ENCODE measurements at regions not wholly inside any gene's neighbourhood (a gene's known extent, or its start where the extent isn't known, plus 50 kb on each side); places are given as distances from the start of the nearest gene placed in this dataset.

DNA sequence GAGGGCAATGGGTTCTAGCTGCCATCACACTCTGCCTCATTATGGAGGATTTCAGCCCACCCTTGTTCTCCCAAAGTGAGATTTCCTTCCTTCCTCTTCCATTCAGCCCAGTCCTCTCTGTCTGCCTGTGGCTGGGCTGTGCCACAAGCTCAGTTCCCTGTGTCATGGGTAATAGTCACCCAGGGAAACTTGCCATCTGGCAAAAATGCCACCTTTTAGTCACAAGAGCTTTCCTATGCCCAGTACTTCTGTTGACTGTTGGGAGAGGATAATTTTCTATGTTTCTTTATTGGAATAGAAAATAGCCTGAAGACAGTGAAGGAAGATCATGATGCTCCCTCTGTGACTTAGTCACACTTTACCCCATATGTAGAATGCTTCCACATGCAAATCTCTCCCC is 71.4 kb downstream of the TLR4 start:
- no peak overlapping the region for H3K27ac Mint-ChIP-seq
- ATAC-seq (no peak), DNase-seq (ENCODE audit: low spot score) (no peak)
- TF ChIP-seq RELA (CRISPR knock-in tag; IDR thresholded peaks at IDR 0.05; ENCODE audit: borderline replicate concordance) (no peak), ZNF121 (CRISPR knock-in tag; IDR thresholded peaks at IDR 0.05) (no peak), SP1 (CRISPR knock-in tag; conservative IDR thresholded peaks at IDR 0.05) (no peak), KAT7 (CRISPR knock-in tag; IDR thresholded peaks at IDR 0.05; ENCODE audit: borderline replicate concordance) (no peak), JUN (CRISPR knock-in tag; IDR thresholded peaks at IDR 0.05) (no peak), PRRX2 (CRISPR knock-in tag; IDR thresholded peaks at IDR 0.05) (no peak)
- TF ChIP-seq, protein P1, sequence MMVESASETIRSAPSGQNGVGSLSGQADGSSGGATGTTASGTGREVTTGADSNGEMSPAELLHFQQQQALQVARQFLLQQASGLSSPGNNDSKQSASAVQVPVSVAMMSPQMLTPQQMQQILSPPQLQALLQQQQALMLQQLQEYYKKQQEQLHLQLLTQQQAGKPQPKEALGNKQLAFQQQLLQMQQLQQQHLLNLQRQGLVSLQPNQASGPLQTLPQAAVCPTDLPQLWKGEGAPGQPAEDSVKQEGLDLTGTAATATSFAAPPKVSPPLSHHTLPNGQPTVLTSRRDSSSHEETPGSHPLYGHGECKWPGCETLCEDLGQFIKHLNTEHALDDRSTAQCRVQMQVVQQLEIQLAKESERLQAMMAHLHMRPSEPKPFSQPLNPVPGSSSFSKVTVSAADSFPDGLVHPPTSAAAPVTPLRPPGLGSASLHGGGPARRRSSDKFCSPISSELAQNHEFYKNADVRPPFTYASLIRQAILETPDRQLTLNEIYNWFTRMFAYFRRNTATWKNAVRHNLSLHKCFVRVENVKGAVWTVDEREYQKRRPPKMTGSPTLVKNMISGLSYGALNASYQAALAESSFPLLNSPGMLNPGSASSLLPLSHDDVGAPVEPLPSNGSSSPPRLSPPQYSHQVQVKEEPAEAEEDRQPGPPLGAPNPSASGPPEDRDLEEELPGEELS (CRISPR knock-in tag; IDR thresholded peaks at IDR 0.05): no peak
- TF ChIP-seq, protein P2, sequence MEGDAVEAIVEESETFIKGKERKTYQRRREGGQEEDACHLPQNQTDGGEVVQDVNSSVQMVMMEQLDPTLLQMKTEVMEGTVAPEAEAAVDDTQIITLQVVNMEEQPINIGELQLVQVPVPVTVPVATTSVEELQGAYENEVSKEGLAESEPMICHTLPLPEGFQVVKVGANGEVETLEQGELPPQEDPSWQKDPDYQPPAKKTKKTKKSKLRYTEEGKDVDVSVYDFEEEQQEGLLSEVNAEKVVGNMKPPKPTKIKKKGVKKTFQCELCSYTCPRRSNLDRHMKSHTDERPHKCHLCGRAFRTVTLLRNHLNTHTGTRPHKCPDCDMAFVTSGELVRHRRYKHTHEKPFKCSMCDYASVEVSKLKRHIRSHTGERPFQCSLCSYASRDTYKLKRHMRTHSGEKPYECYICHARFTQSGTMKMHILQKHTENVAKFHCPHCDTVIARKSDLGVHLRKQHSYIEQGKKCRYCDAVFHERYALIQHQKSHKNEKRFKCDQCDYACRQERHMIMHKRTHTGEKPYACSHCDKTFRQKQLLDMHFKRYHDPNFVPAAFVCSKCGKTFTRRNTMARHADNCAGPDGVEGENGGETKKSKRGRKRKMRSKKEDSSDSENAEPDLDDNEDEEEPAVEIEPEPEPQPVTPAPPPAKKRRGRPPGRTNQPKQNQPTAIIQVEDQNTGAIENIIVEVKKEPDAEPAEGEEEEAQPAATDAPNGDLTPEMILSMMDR (IDR thresholded peaks at IDR 0.05): no peak
- TF ChIP-seq, protein P3, sequence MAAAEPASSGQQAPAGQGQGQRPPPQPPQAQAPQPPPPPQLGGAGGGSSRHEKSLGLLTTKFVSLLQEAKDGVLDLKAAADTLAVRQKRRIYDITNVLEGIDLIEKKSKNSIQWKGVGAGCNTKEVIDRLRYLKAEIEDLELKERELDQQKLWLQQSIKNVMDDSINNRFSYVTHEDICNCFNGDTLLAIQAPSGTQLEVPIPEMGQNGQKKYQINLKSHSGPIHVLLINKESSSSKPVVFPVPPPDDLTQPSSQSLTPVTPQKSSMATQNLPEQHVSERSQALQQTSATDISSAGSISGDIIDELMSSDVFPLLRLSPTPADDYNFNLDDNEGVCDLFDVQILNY (CRISPR knock-in tag; IDR thresholded peaks at IDR 0.05): no peak
- TF ChIP-seq, protein P4, sequence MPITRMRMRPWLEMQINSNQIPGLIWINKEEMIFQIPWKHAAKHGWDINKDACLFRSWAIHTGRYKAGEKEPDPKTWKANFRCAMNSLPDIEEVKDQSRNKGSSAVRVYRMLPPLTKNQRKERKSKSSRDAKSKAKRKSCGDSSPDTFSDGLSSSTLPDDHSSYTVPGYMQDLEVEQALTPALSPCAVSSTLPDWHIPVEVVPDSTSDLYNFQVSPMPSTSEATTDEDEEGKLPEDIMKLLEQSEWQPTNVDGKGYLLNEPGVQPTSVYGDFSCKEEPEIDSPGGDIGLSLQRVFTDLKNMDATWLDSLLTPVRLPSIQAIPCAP (CRISPR knock-in tag; IDR thresholded peaks at IDR 0.05): no peak
- TF ChIP-seq, protein P5, sequence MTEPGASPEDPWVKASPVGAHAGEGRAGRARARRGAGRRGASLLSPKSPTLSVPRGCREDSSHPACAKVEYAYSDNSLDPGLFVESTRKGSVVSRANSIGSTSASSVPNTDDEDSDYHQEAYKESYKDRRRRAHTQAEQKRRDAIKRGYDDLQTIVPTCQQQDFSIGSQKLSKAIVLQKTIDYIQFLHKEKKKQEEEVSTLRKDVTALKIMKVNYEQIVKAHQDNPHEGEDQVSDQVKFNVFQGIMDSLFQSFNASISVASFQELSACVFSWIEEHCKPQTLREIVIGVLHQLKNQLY (CRISPR knock-in tag; IDR thresholded peaks at IDR 0.05): no peak
- ChIA-PET CTCF (no interaction called here), POLR2A (no interaction called here)
- H3K36me3 Mint-ChIP-seq: no peaks in the 10 kb centered on the region
- H3K9me3 Mint-ChIP-seq: 0 out of 2 replicates have a peak, but pooled peaks cover 3% of the 10 kb centered on the region
- no peaks in the 10 kb centered on the region for H3K27me3 Mint-ChIP-seq (ENCODE audit: low read depth)
- H3K4me3 Mint-ChIP-seq: no peak overlapping the region
- H3K4me1 Mint-ChIP-seq: peaks cover 23% of the 10 kb centered on the region

DNA sequence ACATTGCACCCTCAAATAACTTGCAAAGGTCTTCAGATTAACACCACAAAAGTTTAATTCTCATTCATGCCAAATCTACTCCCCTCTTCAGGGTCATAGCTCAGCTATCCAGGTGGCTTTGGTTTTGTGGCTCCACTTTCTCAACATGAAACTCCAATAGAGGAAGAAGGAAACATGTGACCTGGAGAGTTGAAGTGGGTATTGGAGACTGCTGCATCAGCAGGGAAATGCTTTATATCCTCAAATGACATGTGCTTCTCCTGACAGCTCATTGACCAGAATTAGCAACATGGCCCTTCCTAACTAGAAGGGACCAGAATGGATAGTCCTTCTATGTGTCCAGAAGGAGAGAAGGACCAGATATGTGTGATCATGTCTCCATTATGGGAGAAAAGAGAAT is 73.6 kb downstream of the TLR4 start:
- no peaks in the 10 kb centered on the region for H3K36me3 Mint-ChIP-seq
- no peak for ATAC-seq
- CTCF ChIA-PET: no interaction called here

More for the DNA sequence above, 73.6 kb downstream of the TLR4 start:
- Mint-ChIP-seq H3K27ac (no peak overlapping the region), H3K9me3 (no peaks in the 10 kb centered on the region), H3K27me3 (ENCODE audit: low read depth) (no peaks in the 10 kb centered on the region), H3K4me3 (no peak overlapping the region), H3K4me1 (peaks cover 23% of the 10 kb centered on the region)
- no peak for DNase-seq (ENCODE audit: low spot score)
- TF ChIP-seq NR1H2 (CRISPR knock-in tag; IDR thresholded peaks at IDR 0.05) (no peak), JUN (CRISPR knock-in tag; IDR thresholded peaks at IDR 0.05) (no peak)
- TF ChIP-seq, protein P6, sequence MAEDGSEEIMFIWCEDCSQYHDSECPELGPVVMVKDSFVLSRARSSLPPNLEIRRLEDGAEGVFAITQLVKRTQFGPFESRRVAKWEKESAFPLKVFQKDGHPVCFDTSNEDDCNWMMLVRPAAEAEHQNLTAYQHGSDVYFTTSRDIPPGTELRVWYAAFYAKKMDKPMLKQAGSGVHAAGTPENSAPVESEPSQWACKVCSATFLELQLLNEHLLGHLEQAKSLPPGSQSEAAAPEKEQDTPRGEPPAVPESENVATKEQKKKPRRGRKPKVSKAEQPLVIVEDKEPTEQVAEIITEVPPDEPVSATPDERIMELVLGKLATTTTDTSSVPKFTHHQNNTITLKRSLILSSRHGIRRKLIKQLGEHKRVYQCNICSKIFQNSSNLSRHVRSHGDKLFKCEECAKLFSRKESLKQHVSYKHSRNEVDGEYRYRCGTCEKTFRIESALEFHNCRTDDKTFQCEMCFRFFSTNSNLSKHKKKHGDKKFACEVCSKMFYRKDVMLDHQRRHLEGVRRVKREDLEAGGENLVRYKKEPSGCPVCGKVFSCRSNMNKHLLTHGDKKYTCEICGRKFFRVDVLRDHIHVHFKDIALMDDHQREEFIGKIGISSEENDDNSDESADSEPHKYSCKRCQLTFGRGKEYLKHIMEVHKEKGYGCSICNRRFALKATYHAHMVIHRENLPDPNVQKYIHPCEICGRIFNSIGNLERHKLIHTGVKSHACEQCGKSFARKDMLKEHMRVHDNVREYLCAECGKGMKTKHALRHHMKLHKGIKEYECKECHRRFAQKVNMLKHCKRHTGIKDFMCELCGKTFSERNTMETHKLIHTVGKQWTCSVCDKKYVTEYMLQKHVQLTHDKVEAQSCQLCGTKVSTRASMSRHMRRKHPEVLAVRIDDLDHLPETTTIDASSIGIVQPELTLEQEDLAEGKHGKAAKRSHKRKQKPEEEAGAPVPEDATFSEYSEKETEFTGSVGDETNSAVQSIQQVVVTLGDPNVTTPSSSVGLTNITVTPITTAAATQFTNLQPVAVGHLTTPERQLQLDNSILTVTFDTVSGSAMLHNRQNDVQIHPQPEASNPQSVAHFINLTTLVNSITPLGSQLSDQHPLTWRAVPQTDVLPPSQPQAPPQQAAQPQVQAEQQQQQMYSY (CRISPR knock-in tag; IDR thresholded peaks at IDR 0.05): no peak
- POLR2A ChIA-PET: no interaction called here

Measured in WTC11 (cell line).